NCI-H2081 (cell line): ENCODE measurements at regions not wholly inside any gene's neighbourhood (a gene's known extent, or its start where the extent isn't known, plus 50 kb on each side); places are given as distances from the start of the nearest gene placed in this dataset.

Experiments
- DNase-seq, 2 experiments: peaks; one replicate each; lab custom pipeline; 2025; lab: John Stamatoyannopoulos, UW

DNA sequence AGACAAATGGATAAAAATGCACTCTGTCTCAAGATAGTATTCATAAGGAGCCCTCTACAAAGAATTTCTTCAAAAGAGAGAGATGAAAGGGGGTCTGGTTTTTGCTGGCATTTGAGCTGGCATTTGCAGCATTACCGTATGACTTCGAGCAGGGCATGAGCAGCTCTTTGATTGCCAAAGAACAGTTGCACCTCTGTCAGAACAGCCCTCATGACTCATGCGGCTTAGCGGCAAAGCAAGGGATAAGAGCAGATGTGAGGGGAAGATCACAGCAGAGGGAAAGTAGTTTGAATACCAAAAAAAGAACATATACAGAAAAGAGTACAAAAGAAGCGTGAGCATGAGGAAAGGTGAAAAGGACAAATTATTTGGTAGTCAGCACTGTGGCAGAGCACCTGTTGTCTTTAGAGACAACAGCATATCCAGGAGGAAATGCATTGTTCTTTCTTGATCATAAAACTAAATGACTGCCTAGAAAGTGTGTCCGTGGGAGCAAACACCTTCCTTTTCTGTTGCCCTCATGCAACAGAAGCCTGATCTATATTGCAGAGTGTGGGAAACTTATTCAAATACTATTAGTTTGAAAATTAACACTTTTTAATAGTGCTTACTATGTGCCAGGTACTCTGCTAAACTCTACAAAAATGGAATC, 80.5 kb upstream of the SLC24A5 start:
- peak in 1 of 2 experiments; percentile 54 for DNase-seq

GRCh38 chr15:48041454-48041853, 79.3 kb upstream of the SLC24A5 start:
- no peak for DNase-seq

DNA sequence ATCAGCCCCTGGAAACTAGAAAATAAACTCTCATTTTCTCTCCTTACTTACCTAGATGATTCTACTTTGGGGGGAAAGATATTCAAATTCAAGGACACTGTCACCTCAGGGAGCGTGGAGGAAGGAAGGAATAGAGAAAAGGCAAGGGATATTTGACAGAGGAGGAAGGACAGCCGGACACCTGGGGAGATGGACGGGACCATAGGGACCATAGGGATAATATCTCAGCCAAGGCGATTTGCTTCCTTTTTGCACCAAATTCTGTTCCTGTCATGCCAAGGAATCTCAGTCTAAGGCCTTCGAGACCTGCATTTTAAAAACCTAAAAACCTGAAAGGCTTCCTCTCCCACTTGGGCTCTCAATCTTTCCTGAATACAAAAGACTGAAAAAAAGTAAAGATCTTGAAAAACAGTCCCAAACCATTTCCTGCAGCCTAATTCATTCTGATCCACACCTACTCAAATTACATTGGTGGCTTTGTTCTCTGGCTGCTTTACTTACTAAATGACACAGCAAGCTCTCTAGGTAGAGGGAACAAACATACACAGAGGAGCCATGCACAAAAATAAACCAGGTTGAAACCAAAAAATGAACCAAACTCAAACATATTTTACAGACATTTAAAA, 73.9 kb upstream of the SLC24A5 start:
- DNase-seq = peak; percentile 41 to 81

GRCh38 chr15:48049736-48050135, 71.1 kb upstream of the SLC24A5 start:
- DNase-seq = no peak

- DNase-seq = peak; percentile 23 to 57
Observed at GRCh38 chr15:48052946-48053345, 67.8 kb upstream of the SLC24A5 start.

DNA sequence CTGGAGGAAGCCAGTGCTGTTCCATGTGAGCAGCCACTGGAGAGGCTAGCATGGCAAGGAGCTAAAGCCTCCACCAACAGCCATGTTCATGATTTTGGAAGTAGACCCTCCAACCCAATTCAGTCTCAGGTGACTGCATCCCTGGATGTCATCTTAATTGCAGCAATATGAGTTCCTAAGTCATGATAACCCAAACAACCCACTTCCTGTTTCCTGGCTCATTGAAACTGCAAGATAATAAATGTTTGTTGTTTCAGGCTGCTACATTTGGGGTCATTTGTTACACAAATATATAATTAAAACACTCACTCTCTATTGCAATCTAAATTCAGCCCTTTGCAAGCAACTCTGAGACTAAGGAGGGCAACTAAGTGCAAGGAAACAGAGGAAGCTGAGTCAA, 62.4 kb upstream of the SLC24A5 start:
- peak in 1 of 2 experiments; percentile 25 for DNase-seq

DNA sequence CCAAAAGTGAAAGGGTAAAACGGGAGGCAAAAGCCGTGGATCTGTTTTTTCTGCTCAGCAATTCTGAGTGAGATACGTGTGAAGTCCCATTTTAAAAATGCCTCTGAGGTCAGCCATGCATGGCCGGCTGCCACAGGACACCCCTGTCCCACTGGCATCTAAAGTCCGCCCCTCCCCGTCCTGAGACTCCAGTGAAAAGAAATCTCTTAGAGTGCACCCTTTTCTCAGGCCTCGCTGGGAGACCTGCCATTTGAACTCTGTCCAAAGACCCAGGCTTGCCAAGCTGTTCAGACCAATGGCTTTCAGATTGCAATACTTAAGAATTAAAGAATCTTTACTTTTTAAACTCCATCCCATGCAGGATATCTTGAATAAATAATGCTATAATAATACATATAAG, 61.0 kb upstream of the SLC24A5 start:
- DNase-seq = no peak

- no peak for DNase-seq
Observed at GRCh38 chr15:48060396-48060795, 60.4 kb upstream of the SLC24A5 start.

DNA sequence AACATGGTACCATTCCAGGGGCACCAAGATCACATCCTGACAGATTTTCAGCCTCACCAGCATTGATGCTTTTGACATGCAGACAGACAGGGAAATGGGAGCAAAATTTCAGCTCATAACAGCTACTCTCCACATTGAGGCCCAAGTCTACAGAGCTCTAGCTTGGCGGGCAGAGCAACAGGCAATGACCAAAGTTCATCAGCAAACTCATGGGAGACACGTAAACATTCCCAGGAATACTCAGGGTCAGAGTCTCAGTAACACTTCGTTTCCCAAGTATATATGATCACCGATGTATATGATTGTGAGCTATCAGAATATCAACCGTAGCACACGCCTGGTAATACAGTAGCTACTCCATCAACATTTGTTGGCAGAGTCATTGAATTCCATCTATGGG, 59.2 kb upstream of the SLC24A5 start:
- DNase-seq = no peak

- DNase-seq = peak; percentile 40 to 78
Observed at GRCh38 chr15:48062148-48062872, 58.5 kb upstream of the SLC24A5 start.

- no peak for DNase-seq
Observed at GRCh38 chr15:48063411-48063985, 57.3 kb upstream of the SLC24A5 start.

- no peak for DNase-seq
Observed at GRCh38 chr15:48064421-48064820, 56.4 kb upstream of the SLC24A5 start.

- DNase-seq = no peak
Observed at GRCh38 chr15:48066456-48066855, 54.3 kb upstream of the SLC24A5 start.
